Neural progenitor cell (in vitro differentiated cells): ENCODE measurements at regions not wholly inside any gene's neighbourhood (a gene's known extent, or its start where the extent isn't known, plus 50 kb on each side); places are given as distances from the start of the nearest gene placed in this dataset.

ENCODE experiments used
- CTCF ChIP-seq: fragments of 200-600 bp; sonication (generic); IDR thresholded peaks from 2 replicates; pipeline ENCODE4 v1.5.1; 2017; ENCODE audit warnings: antibody characterized with exemption, mild to moderate bottlenecking
- EZH2 ChIP-seq: fragments of 200-600 bp; sonication (generic); IDR thresholded peaks from 2 replicates; pipeline ENCODE4 v1.6.1; 2017; ENCODE audit warnings: antibody characterized with exemption, mild to moderate bottlenecking, moderate library complexity
- EZH2phosphoT487 ChIP-seq: fragments of 200-600 bp; sonication (generic); IDR thresholded peaks from 2 replicates; pipeline ENCODE4 v1.6.1; 2017; ENCODE audit warnings: antibody characterized with exemption

- no peak for TF ChIP-seq CTCF
- TF ChIP-seq EZH2: no peak
- no peak for TF ChIP-seq EZH2phosphoT487
Measured at GRCh38 chr1:50257029-50257428, 148.3 kb downstream of the ELAVL4 start.
